CMK (cell line): ENCODE measurements at regions not wholly inside any gene's neighbourhood (a gene's known extent, or its start where the extent isn't known, plus 50 kb on each side); places are given as distances from the start of the nearest gene placed in this dataset.
A peak's percentile ranks its signal among the peaks of the same experiment; 100 is the strongest.
"Not testable (repeated sequence)": the region's sequence is repeated elsewhere in the genome, so short reads cannot be mapped to it uniquely, and the experiment has no call there.

Experiments
- DNase-seq: peaks from one replicate; pipeline ENCODE4 v3.0.0-alpha.2; 2010; ENCODE audit warnings: low read depth

DNA sequence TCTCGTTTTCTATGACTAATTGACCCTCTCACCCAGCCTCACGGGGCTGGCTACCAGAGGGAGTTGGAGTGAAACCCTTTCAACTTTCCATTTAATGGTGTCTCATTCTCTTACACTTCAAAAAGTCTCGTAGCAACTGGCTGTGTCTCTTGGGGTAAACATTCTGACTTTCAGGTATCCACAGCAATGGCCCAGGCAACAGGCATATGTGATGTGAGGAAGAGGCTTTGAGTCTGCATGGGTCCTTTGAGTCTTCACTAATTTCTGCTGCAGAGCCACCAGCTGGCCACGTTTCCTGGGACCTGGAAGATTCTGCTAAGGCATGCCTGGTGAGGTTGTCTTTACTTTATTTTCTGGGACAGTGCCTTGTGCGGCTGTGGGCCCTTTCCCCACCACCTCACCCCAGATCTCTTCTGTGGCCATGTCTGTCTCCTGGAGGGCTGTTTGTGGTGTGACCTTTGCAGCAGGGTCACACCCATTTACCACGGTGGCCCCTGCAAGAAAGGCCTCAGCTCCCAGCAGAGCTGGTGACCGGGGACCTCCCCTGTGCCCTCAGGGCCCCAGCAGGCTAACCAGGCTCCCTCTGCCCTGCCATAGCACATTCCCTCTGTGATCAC lies 112.5 kb upstream of the FRG1 start:
- DNase-seq = no peak

DNA sequence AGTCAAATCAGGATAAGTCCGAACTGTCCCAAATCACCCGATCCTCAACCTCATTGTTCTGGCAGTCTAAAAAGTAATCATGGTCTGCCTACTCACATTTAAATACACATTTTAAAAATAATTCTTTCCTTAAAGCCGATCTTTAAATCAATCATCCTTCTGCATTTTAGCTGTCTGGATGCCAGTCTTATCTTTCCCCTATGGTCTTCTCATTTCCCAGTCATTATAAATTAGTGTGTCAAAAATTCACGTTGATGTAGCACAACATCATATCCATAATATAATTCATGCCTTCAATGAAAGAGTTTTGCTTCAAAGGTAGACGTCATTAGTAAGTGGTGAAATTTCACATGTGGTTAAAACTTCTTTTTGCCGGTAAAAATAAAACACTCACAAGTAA lies 108.1 kb upstream of the FRG1 start:
- DNase-seq = no peak

DNA sequence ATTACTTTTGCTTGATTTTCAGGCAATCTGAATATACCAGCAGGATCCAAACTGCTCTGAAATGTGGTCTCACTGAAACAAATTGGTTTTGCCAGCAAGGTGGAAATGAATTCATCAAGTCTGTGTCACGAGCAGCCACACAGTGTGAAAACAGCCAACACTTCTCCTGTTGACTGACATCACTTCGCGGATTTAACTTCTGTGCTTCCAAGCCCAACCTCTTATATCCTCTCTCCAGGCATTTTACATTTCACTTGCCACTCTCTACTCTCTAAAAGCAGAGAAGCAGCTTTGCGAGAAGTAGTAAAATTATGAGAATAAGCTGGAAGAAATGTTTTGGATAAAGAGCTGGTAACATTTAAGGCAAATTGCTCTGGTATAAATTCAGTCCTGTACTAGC lies 106.1 kb upstream of the FRG1 start:
- DNase-seq = no peak

DNA sequence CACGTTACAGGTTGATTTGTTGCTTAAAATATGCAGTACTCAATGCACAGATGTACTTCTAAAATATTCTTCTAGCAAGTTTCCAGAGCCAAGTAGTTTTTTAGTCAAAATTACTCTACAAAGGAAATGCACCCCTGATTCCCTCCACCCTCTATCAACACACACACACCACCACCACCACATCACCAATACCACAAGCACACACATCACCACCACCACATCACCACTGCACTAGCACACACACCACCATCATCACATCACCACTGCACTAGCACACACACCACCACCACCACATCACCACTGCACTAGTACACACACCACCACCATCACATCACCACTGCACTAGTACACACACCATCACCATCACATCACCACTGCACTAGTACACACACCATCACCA lies 105.2 kb upstream of the FRG1 start:
- peak; percentile 3 for DNase-seq

DNA sequence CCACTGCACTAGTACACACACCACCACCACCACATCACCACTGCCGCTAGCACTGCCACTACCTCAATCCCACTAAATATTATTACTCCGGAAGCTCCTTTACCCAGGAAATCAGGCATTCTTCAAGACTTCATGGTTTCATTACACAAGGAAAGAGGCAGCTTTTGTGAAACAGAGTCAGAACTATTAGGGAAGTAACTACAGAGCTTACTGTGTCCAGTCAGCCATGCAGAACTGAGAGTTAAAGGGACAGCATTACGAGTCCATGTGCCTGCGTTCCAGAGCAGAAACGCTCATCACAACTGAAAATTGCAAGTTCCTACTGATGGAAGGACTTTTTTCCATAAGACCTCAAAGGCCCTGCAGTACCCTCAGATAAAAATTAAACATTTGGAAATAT lies 103.2 kb upstream of the FRG1 start:
- no peak for DNase-seq

DNA sequence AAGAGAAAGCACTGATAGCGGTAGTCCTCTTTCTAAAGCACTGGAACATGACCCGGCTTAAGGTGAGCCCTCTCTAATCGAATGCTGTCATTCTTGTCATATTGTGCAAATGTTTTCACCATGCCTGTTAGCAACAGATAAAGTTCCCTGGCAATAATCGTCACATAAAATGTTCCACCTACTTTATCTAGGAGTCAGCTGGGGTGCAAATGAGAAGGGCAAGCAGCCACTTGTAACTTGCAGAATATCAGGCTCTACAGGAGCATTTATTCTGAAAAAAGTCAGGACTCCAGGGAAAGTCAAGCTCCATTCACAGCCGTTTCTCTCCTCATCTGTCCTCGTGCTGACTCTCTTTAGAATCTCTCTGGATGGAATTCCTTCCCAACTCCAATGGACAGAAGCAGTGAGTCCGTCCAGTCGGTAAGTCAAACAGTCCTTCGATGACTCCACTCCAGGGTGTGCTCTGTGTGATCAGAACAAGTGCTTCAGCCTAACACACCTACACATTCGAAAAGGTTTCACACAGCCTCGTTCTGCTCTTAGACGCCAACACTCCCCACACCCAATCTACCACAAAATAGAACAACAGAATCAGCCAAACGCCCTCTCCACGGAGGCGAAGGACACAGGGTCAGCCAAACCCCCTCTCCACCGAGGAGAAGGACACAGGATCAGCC lies 101.7 kb upstream of the FRG1 start:
- DNase-seq = no peak

DNA sequence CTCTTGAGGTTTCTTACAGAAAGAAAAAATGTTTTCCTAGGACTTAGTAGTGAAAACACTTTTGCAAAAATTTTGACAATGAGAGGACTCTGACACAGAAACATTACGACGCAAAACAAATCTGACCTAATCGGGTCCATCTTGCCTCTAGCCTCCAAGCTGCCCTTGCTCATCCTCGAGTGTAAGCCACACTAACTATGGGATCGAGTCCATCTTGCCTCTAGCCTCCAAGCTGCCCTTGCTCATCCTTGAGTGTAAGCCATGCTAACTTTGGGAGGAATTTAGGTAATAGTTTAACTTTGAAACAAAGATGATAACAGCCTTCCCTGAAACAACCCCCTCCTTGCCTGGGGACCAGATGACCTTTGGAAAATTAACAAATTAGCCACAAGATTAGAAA lies 100.3 kb upstream of the FRG1 start:
- DNase-seq = no peak

DNA sequence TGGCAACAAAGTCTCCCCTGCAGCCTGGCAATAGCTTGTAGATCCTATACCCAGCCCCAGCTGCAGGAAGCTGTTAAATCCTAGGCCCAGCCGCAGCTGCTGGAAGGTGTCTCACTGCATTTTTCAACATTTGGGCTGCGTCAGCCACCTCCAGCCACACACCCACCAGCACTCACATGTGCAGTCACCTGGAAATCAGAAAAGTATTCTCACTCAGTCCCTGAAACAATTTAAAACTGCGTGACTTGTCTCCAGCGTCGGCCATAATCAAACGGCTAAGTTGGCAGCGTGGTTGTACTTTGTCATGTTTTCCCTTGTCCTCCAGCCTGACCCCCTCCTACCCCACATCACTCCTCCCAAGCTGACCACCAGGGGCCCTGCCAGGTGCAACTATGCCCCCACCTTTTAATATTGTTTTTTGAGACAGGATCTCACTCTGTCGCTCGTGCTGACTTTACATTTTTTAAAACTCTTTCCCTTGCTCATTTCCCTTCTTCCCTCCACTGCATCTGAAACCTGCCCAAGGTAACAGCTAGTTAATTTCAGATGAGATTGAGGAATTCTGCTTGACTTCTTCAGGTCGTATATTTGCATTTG lies 97.2 kb upstream of the FRG1 start:
- no peak for DNase-seq

DNA sequence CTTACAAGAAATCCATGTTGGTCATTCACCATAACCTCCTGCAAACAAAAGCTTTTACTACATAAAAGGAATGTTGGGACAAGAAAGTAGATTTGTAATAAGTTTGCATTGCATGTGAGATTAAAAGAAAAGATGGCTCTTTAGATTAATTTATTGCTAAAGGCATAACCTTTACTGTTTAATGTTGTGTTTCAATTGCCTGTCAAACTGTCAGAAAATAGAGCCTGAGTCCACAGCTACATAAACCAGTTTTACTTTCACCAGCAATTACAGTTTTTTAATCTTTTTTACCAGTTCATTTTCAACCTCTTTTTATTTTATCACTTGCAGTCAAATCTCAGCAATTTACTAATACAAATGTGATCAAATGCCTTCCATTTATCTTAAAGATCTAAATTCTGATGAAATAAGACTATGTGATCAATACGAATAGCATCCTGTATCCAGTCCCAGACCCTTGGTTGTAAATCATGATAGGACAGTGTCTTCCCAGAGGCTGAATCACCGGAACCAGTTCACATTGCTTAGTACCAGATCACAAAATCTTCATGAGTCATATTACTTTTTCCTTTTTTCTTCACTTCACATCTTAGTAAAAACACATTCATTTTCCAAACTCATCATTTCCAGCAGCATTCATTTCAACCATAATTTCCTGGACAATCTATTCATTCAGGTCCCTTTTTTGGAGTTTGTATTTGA lies 95.4 kb upstream of the FRG1 start:
- DNase-seq = no peak

DNA sequence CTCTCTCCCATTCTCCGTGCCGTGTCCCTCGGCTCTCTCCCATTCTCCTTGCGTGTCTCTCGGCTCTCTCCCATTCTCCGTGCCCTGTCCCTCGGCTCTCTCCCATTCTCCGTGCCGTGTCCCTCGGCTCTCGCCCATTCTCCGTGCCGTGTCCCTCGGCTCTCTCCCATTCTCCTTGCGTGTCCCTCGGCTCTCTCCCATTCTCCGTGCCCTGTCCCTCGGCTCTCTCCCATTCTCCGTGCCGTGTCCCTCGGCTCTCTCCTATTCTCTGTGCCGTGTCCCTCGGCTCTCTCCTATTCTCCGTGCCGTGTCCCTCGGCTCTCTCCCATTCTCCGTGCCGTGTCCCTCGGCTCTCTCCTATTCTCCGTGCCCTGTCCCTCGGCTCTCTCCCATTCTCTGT lies 94.6 kb upstream of the FRG1 start:
- not testable (repeated sequence) for DNase-seq

DNA sequence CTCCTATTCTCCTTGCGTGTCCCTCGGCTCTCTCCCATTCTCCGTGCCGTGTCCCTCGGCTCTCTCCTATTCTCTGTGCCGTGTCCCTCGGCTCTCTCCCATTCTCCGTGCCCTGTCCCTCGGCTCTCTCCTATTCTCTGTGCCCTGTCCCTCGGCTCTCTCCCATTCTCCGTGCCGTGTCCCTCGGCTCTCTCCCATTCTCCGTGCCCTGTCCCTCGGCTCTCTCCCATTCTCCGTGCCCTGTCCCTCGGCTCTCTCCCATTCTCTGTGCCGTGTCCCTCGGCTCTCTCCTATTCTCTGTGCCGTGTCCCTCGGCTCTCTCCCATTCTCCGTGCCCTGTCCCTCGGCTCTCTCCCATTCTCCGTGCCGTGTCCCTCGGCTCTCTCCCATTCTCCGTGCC lies 94.1 kb upstream of the FRG1 start:
- DNase-seq = not testable (repeated sequence)

DNA sequence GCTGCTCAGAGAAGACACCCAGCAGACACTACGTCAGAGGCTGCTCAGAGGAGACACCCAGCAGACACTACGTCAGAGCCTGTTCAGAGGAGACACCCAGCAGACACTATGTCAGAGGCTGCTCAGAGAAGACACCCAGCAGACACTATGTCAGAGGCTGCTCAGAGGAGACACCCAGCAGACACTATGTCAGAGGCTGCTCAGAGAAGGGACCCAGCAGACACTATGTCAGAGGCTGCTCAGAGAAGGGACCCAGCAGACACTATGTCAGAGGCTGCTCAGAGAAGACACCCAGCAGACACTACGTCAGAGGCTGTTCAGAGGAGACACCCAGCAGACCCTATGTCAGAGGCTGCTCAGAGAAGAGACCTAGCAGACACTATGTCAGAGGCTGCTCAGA lies 92.0 kb upstream of the FRG1 start:
- DNase-seq = not testable (repeated sequence)

DNA sequence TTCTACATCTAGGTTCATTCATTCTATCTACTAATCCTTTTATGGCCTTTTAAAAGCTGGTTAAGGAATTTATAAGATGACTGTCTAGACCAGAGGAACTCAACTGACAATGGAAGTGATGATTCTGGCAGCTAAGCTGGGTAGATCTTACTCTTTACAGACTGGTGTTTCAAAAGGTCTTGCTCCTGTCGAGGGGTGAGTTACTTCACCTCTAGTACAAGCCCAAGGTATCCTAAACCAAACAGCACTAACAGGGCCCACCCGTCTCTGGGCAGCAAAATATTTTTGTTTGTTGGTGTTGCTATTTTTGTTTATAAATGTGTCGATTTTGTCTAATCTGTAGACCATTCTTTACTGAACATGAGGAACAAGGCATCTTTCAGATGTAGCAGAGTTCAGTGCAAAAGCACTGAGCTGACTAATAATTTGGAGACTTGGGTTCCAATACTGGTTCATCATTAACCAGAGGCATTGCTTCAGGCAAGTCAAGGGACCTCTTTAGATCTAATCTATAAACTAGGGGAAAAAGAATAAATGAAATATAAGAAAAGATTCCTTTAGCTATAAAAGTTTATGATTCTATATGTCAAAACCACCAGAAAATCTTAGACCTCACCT lies 90.3 kb upstream of the FRG1 start:
- no peak for DNase-seq

DNA sequence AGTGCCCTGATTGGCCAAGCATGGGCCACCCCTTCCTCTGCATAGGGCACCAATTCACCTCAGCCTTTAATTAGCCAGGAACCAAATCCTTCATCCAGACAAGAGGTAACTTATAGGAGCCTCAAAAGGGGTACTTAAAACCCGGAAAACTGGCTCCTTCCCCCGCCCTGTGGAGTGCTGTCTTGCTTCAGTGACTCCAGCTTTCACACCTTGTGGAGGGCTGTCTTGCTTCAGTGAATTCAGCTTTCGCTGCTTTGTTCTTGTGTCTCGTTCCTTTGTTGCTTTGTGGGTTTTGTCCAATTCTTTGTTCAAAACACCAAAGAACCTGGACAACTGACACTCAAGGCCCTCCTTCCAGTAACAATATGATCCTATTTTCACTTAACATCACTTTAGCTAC lies 82.2 kb upstream of the FRG1 start:
- DNase-seq = no peak

DNA sequence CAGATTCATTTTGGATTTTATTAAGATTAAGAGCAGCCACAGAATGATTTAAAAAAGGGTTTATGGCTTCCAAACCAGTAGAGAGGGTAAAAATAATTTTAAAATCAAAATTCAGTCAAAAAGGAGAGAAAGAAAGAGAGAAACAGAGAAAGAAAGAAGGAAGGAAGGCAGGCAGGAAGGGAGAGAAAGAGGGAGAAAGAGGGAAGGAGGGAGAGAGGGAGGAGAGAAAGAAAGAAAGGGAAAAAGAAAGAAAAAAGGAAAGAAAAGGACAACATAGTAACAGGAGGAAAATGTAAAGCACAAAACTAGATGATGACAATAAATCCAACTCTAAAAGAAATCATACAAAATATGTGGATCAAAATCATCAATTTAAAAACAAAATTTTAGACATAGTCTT lies 79.6 kb upstream of the FRG1 start:
- no peak for DNase-seq

DNA sequence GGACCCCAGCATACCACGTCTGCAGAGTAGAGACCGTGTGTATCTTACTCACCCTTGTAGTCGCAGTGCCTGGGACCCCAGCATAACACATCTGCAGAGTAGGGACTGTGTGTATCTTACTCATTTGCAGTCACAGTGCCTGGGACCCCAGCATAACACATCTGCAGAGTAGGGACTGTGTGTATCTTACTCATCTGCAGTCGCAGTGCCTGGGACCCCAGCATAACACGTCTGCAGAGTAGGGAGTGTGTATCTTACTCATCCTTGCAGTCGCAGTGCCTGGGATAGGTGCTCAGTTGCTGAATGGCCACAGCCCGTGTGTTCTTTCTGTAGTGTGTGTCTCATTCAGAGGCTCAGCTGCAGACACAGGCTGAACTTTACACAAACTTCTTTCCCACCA lies 71.4 kb upstream of the FRG1 start:
- DNase-seq = no peak

DNA sequence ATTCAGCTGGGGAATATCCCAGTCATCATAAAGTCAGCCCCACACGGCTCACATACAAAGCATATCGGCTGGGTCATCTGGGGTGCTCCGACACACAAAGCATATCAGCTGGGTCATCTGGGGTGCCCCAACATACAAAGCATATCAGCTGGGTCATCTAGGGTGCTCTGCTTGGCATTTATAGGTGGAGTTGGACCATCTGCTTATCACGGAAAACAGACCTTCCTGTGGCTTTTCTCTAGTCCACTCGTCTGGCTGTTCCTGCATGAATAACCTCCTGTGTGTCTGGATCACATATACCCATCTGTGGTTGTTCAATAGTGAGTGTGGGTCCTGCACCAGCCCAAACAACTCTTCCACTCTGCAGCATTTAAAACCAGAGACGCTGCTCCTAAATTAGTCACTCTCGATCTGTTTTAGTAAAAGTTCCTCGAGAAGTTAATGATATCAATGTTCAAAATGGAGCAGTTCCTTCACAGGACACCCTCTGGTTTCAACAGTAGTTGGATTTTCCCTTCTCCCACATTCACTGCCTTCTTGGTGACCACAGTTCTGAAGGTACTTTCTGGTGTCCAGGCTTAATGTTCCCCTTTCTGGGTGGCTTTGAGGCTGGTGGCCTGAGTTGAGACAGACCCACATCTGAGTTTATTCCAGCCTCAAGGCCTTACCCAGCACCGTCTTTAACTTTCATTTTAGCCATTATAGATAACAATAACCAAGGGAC lies 70.0 kb upstream of the FRG1 start:
- peak; percentile 15 for DNase-seq

DNA sequence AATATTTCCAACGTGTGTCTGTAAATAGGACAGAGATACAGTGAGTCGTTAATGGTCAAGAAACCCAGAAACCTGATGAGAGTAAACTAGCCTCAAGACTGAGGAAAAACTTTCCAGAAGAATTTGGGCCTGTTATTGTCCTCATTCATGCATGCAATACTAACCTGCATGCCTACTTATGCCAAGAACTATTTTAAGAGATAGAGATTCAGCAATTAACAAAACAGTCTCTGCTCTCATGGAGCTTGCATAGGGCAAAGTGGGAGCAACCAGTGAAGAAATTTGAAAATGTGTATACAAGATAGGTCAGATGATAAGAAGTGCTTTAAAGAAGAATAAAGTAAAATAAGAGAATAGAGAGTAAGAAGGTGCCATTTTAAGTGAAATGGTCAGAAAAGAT lies 66.1 kb upstream of the FRG1 start:
- no peak for DNase-seq

DNA sequence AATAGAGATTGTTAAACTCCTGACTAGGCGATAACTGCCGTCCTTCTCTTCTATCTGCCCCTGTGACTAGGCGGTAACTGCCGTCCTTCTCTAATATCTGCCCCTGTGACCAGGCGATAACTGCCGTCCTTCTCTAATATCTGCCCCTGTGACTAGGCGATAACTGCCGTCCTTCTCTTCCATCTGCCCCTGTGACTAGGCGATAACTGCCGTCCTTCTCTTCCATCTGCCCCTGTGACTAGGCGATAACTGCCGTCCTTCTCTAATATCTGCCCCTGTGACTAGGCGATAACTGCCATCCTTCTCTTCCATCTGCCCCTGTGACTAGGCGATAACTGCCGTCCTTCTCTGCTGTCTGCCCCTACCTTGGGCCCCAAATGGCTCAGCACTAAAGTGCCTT lies 59.5 kb upstream of the FRG1 start:
- DNase-seq = not testable (repeated sequence)

DNA sequence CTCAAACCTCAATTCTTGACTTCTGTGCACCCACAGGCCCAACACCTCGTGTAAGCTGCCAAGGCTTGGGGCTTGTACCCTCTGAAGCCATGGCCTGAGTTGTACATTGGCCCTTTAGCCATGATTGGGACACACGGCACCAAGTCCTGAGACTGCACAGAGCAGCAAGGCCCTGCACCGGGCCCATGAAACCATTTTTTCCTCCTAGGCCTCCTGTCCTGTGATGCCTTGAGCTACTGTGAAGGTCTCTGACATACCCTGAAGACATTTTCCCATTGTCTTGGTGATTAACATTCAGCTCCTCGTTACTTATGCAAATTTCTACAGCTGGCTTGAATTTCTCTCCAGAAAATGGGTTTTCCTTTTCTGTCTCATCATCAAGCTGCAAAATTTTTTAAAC lies 52.3 kb upstream of the FRG1 start:
- DNase-seq = not testable (repeated sequence)
